HG03432 (cell line): ENCODE measurements at regions not wholly inside any gene's neighbourhood (a gene's known extent, or its start where the extent isn't known, plus 50 kb on each side); places are given as distances from the start of the nearest gene placed in this dataset.

Source experiments
- ATAC-seq: cut with Tn5 transposase; IDR thresholded peaks from one replicate; pipeline ENCODE4 v1.9.1; 2021; ENCODE audit warnings: mild to moderate bottlenecking, moderate library complexity; ENCODE audit not compliant: unreplicated experiment

- no peak for ATAC-seq
Observed at GRCh38 chr10:129140921-129141885, 325.8 kb upstream of the MGMT start.

GRCh38 chr10:129151281-129151680 is 315.8 kb upstream of the MGMT start:
- ATAC-seq = no peak

- no peak for ATAC-seq
Observed at GRCh38 chr10:129156406-129156805, 310.6 kb upstream of the MGMT start.

- ATAC-seq = no peak
Observed at GRCh38 chr10:129157185-129157584, 309.9 kb upstream of the MGMT start.

- no peak for ATAC-seq
Observed at GRCh38 chr10:129161150-129161549, 305.9 kb upstream of the MGMT start.

- ATAC-seq = no peak
Observed at GRCh38 chr10:129163531-129163930, 303.5 kb upstream of the MGMT start.

- ATAC-seq = no peak
Observed at GRCh38 chr10:129165076-129165720, 301.8 kb upstream of the MGMT start.

GRCh38 chr10:129165770-129166169 is 301.3 kb upstream of the MGMT start:
- ATAC-seq = no peak

- ATAC-seq = no peak
Observed at GRCh38 chr10:129168660-129169059, 298.4 kb upstream of the MGMT start.

GRCh38 chr10:129169115-129169514 is 297.9 kb upstream of the MGMT start:
- no peak for ATAC-seq

GRCh38 chr10:129170812-129171211 is 296.2 kb upstream of the MGMT start:
- ATAC-seq = no peak

- ATAC-seq = no peak
Observed at GRCh38 chr10:129171812-129172211, 295.2 kb upstream of the MGMT start.

- no peak for ATAC-seq
Observed at GRCh38 chr10:129174232-129175014, 292.6 kb upstream of the MGMT start.

GRCh38 chr10:129179245-129179971 is 287.6 kb upstream of the MGMT start:
- ATAC-seq = no peak

- ATAC-seq = no peak
Observed at GRCh38 chr10:129179972-129180678, 286.9 kb upstream of the MGMT start.

GRCh38 chr10:129184196-129184595 is 282.8 kb upstream of the MGMT start:
- no peak for ATAC-seq

- no peak for ATAC-seq
Observed at GRCh38 chr10:129187331-129187730, 279.7 kb upstream of the MGMT start.

GRCh38 chr10:129191797-129192196 is 275.2 kb upstream of the MGMT start:
- ATAC-seq = no peak

GRCh38 chr10:129192344-129193128 is 274.5 kb upstream of the MGMT start:
- no peak for ATAC-seq
